A549 (cell line): ENCODE measurements at regions not wholly inside any gene's neighbourhood (a gene's known extent, or its start where the extent isn't known, plus 50 kb on each side); places are given as distances from the start of the nearest gene placed in this dataset.
A peak's percentile ranks its signal among the peaks of the same experiment; 100 is the strongest.

Experiments
- ATAC-seq, 2 experiments: fragments of 200-7000 bp in 1 of 2; fragments of >200 bp in 1 of 2; cut with Nextera tagmentation in 1 of 2; cut with Tn5 transposase in 1 of 2; 3 replicates each; pipeline versions ENCODE4 v1.8.0 to v1.9.1; 2018 to 2020; ENCODE audit warnings: mild to moderate bottlenecking in 1 of 2, moderate library complexity in 1 of 2
- CTCF ChIA-PET: fragments of 300-600 bp; sonication (Branson Sonifier 250); formaldehyde crosslinking; extraction: SDS; loops from one replicate; lab custom pipeline; 2021; ENCODE audit warnings: antibody characterized with exemption, inconsistent platforms; lab: Yijun Ruan, JAX
- POLR2A ChIA-PET: fragments of 350-600 bp; formaldehyde crosslinking; extraction: SDS; loops from one replicate; lab custom pipeline; 2021; ENCODE audit warnings: antibody characterized with exemption, inconsistent platforms; lab: Yijun Ruan, JAX
- DNase-seq, 2 experiments: peaks; one replicate each; pipeline versions ENCODE4 v3.0.0 to v3.0.0-alpha.2; 2011 to 2016; ENCODE audit warnings: low read depth in 1 of 2, low spot score in 1 of 2
- FAIRE-seq: peaks from 2 replicates; lab custom pipeline; 2011; peaks lifted over from hg19 to GRCh38; lab: Jason Lieb, UNC
- H3K27ac ChIP-seq, 2 experiments: fragments of >200 bp; sonication (Bioruptor Twin); formaldehyde crosslinking; 3 replicates each; pipeline ENCODE4 v1.5.1; 2016 to 2017
- H3K4me1 ChIP-seq: fragments of >200 bp; sonication (Bioruptor Twin); formaldehyde crosslinking; 3 replicates; pipeline ENCODE4 v1.6.1; 2016
- H3K4me2 ChIP-seq: fragments of >200 bp; sonication (Bioruptor Twin); formaldehyde crosslinking; 3 replicates; pipeline ENCODE4 v1.6.1; 2016
- H3K4me3 ChIP-seq: fragments of >200 bp; sonication (Bioruptor Twin); formaldehyde crosslinking; 3 replicates; pipeline ENCODE4 v1.5.1; 2016
- H3K9me3 ChIP-seq: fragments of >200 bp; sonication (Bioruptor Twin); formaldehyde crosslinking; 3 replicates; pipeline ENCODE4 v1.6.1; 2016
- BHLHE40 ChIP-seq: IDR thresholded peaks from 2 replicates; pipeline ENCODE4 v1.6.1; 2012; ENCODE audit warnings: low read depth, low read length, inconsistent platforms
- CBX2 ChIP-seq: fragments of 200-600 bp; sonication (generic); IDR thresholded peaks from 2 replicates; pipeline ENCODE4 v1.6.1; 2016; ENCODE audit warnings: low read depth, mild to moderate bottlenecking, borderline replicate concordance
- CEBPB ChIP-seq, 2 experiments: fragments of >200 bp in 1 of 2; sonication (Bioruptor Twin) in 1 of 2; formaldehyde crosslinking in 1 of 2; IDR thresholded peaks; 2 replicates each; pipeline ENCODE4 v1.6.1; 2012 to 2016
- CHD4 ChIP-seq: fragments of 200-600 bp; sonication (generic); IDR thresholded peaks from 2 replicates; pipeline ENCODE4 v1.6.1; 2016; ENCODE audit warnings: antibody characterized with exemption, mild to moderate bottlenecking, borderline replicate concordance
- EHF ChIP-seq: fragments of 250-450 bp; sonication (Bioruptor Pico); IDR thresholded peaks from 2 replicates; pipeline ENCODE4 v1.5.0; 2020; ENCODE audit warnings: mild to moderate bottlenecking
- EHMT2 ChIP-seq: fragments of 200-600 bp; sonication (generic); IDR thresholded peaks from 2 replicates; pipeline ENCODE4 v1.6.1; 2016; ENCODE audit warnings: antibody characterized with exemption, low read depth, mild to moderate bottlenecking, moderate library complexity
- ESRRA ChIP-seq: fragments of 150-350 bp; IDR thresholded peaks from 2 replicates; pipeline ENCODE4 v1.6.1; 2014; ENCODE audit warnings: mild to moderate bottlenecking, low read length, borderline replicate concordance
- HDAC2 ChIP-seq: fragments of 200-600 bp; sonication (generic); IDR thresholded peaks from 2 replicates; pipeline ENCODE4 v1.6.1; 2016
- HEYL ChIP-seq: fragments of 250-450 bp; sonication (Bioruptor Pico); IDR thresholded peaks from 2 replicates; pipeline ENCODE4 v1.8.0; 2021; ENCODE audit warnings: mild to moderate bottlenecking, moderate library complexity
- HOXA7 ChIP-seq: fragments of 250-450 bp; sonication (Bioruptor Pico); IDR thresholded peaks from 2 replicates; pipeline ENCODE4 v1.5.0; 2020; ENCODE audit warnings: mild to moderate bottlenecking, moderate library complexity
- MAZ ChIP-seq: fragments of 150-350 bp; IDR thresholded peaks from 2 replicates; pipeline ENCODE4 v1.6.1; 2014; ENCODE audit warnings: antibody characterized with exemption, low read depth, low read length, borderline replicate concordance
- NR3C1 ChIP-seq: fragments of >200 bp; sonication (Bioruptor Twin); formaldehyde crosslinking; IDR thresholded peaks from 3 replicates; pipeline ENCODE4 v1.6.1; 2017
- POLR2A ChIP-seq: IDR thresholded peaks from 2 replicates; pipeline ENCODE4 v1.6.1; 2012; ENCODE audit warnings: mild to moderate bottlenecking, low read length
- RAD21 ChIP-seq, 2 experiments: fragments of >200 bp in 1 of 2; sonication (Bioruptor Twin) in 1 of 2; formaldehyde crosslinking in 1 of 2; IDR thresholded peaks in 1 of 2; conservative IDR thresholded peaks in 1 of 2; 2 replicates in 1 of 2; 3 replicates in 1 of 2; pipeline ENCODE4 v1.6.1; 2012 to 2018; ENCODE audit warnings: inconsistent platforms in 1 of 2
- RCOR1 ChIP-seq: fragments of 150-350 bp; IDR thresholded peaks from 2 replicates; pipeline ENCODE4 v1.6.1; 2014; ENCODE audit warnings: antibody characterized with exemption, low read length, low read depth
- SREBF2 ChIP-seq: fragments of 450-650 bp; IDR thresholded peaks from 2 replicates; pipeline ENCODE4 v1.6.1; 2014; ENCODE audit warnings: mild to moderate bottlenecking, moderate library complexity
- ZSCAN20 ChIP-seq: fragments of 250-450 bp; sonication (Bioruptor Pico); IDR thresholded peaks from 2 replicates; pipeline ENCODE4 v1.8.0; 2022; ENCODE audit warnings: mild to moderate bottlenecking, moderate library complexity
- WGBS: methylation state at CpG from one replicate; pipeline ENCODE4 v1.1.6; 2017; ENCODE audit errors: missing lambda C conversion rate; 5-methylcytosine and 5-hydroxymethylcytosine counted together
- TF ChIP-seq, protein P1 (sequence below): fragments of >200 bp; sonication (Bioruptor Twin); formaldehyde crosslinking; IDR thresholded peaks from 3 replicates; pipeline ENCODE4 v1.5.1; 2016
- TF ChIP-seq, protein P2 (sequence below): fragments of >200 bp; sonication (Bioruptor Twin); formaldehyde crosslinking; IDR thresholded peaks from 3 replicates; pipeline ENCODE4 v1.6.1; 2016
- TF ChIP-seq, protein P3 (sequence below): fragments of >200 bp; sonication (Bioruptor Twin); formaldehyde crosslinking; IDR thresholded peaks from 2 replicates; pipeline ENCODE4 v1.6.1; 2016

DNA sequence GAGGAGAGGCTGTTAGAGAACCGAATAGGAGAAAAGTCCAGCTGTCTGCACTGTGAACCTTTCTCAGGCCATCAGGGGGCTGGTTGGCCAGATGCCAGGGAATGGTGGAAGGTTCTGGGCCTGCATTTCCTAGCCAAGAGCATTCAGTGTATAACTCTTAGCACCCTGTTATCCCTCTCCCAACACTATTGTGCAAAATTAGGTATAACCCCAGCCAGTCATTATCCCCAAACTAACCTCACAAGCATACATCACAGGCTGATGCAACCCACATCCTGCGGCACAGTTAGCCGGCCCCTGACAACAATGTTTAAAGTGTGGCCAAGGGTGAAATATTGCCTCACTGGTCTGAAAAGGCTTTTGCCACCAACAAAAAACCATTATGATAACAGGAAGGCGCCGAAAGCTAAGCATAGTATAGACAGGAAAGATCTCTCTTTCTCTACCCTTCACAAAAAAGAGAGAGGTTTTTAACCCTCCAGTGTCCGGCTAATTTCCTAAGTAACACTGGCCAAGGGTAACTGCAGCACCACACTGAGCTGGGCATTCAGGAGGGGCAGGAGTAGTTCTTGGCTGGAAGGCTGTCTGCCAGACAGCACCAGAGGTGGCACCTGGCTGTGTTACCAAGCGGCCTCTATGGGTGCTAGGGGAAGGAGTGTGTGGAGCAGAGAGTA lies 77.3 kb upstream of the BCAR3 start:
- peaks cover 41% of the 10 kb centered on the region for H3K4me1 ChIP-seq
- ATAC-seq (peak in 1 of 2 experiments; percentile 50; a peak in 3 of 6 replicates), DNase-seq (peak in 1 of 2 experiments; percentile 34), FAIRE-seq (no peak)
- H3K4me3 ChIP-seq = no peak overlapping the region
- TF ChIP-seq CEBPB (IDR thresholded peaks at IDR 0.05) = no peak; a peak in 1 of 4 replicates
- TF ChIP-seq BHLHE40 = no peak
- TF ChIP-seq, protein P1, sequence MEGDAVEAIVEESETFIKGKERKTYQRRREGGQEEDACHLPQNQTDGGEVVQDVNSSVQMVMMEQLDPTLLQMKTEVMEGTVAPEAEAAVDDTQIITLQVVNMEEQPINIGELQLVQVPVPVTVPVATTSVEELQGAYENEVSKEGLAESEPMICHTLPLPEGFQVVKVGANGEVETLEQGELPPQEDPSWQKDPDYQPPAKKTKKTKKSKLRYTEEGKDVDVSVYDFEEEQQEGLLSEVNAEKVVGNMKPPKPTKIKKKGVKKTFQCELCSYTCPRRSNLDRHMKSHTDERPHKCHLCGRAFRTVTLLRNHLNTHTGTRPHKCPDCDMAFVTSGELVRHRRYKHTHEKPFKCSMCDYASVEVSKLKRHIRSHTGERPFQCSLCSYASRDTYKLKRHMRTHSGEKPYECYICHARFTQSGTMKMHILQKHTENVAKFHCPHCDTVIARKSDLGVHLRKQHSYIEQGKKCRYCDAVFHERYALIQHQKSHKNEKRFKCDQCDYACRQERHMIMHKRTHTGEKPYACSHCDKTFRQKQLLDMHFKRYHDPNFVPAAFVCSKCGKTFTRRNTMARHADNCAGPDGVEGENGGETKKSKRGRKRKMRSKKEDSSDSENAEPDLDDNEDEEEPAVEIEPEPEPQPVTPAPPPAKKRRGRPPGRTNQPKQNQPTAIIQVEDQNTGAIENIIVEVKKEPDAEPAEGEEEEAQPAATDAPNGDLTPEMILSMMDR = no peak
- TF ChIP-seq MAZ = no peak
- TF ChIP-seq CBX2 = no peak
- TF ChIP-seq ZSCAN20 = no peak
- no peak for TF ChIP-seq CHD4
- no peak for TF ChIP-seq POLR2A
- TF ChIP-seq EHMT2 = no peak
- no peak for TF ChIP-seq HDAC2
- TF ChIP-seq SREBF2 = no peak
- H3K27ac ChIP-seq = peak overlapping the region; percentile 40 to 81; a peak in 5 of 6 replicates
- no peaks in the 10 kb centered on the region for H3K9me3 ChIP-seq
- POLR2A ChIA-PET = no interaction called here
- 0 out of 3 replicates have a peak overlapping the region, but pooled peaks have one; percentile 21 for H3K4me2 ChIP-seq
- 61% methylated on average over 7 of the region's 7 CpGs for WGBS
- CTCF ChIA-PET = interaction anchor here (0.9 to 1.4 kb wide), 2 partner anchors 54 to 55 kb away, joined by 3 to 4 read pairs; no protein-coding TSS in a partner anchor

DNA sequence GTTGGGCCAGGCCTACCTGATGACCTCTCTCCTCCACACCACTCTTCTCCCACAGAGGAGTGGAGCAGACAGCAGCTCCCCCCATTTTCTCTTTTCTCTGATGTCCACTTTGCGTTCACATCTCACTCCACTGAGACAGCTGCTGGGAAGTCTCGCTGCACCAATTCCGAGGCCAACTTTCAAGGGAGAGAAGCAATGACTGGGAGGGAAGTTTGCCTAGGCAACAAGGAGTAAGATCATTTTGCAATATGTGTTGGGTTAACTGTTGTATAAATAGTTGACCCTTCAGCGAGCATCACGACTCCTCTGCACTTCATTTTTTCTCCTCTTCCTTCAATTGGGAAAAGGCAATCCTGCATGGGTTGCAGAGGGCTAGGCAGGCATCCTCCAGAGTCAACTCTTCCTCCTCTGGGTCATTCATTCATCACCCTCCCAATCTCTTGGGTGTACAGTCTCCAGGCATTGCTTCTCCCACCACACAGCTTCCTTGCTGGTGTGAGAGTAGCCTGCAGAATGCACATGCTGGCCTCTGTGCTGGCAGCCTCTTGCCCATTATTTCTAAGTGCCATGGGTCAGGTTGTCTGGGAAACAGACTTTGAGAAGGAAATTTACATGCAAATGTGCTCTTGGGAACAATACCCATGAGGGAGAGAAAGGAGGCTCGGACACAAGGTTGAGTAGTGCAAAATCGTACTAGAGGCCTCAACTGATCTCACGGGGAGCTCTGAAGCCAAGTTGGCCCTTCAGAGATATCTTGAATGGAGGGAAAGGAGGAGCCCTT lies 75.8 kb upstream of the BCAR3 start:
- no peak for TF ChIP-seq NR3C1
- TF ChIP-seq, protein P2, sequence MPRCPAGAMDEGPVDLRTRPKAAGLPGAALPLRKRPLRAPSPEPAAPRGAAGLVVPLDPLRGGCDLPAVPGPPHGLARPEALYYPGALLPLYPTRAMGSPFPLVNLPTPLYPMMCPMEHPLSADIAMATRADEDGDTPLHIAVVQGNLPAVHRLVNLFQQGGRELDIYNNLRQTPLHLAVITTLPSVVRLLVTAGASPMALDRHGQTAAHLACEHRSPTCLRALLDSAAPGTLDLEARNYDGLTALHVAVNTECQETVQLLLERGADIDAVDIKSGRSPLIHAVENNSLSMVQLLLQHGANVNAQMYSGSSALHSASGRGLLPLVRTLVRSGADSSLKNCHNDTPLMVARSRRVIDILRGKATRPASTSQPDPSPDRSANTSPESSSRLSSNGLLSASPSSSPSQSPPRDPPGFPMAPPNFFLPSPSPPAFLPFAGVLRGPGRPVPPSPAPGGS = no peak
- TF ChIP-seq CEBPB (IDR thresholded peaks at IDR 0.05) = no peak
- no peak for TF ChIP-seq HEYL (CRISPR knock-in tag)
- TF ChIP-seq, protein P3, sequence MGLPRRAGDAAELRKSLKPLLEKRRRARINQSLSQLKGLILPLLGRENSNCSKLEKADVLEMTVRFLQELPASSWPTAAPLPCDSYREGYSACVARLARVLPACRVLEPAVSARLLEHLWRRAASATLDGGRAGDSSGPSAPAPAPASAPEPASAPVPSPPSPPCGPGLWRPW = no peak
- no peak for TF ChIP-seq EHF
- TF ChIP-seq ESRRA = no peak
- TF ChIP-seq MAZ = no peak
- TF ChIP-seq HOXA7 (CRISPR knock-in tag) = no peak
- TF ChIP-seq RCOR1 = no peak
- TF ChIP-seq RAD21 (conservative IDR thresholded peaks at IDR 0.05 in 1 of 2, IDR thresholded peaks at IDR 0.05 in 1 of 2) = no peak
- ChIA-PET POLR2A (no interaction called here), CTCF (interaction anchor here (0.6 to 1.0 kb wide), 3 partner anchors 69 to 87 kb away, joined by 3 read pairs; no protein-coding TSS in a partner anchor)
- ATAC-seq (no peak), DNase-seq (no peak), FAIRE-seq (no peak)
- H3K4me3 ChIP-seq = no peak overlapping the region
- peak overlapping the region; percentile 21 to 81; a peak in 4 of 6 replicates for H3K27ac ChIP-seq
- H3K9me3 ChIP-seq = no peaks in the 10 kb centered on the region
- WGBS = 92% methylated on average over 8 of the region's 8 CpGs
- H3K4me1 ChIP-seq = peaks cover 49% of the 10 kb centered on the region
- H3K4me2 ChIP-seq = no peak overlapping the region
